ENCODE measurements at regions not wholly inside any gene's neighbourhood (a gene's known extent, or its start where the extent isn't known, plus 50 kb on each side); places are given as distances from the start of the nearest gene placed in this dataset.

- ATAC-seq (ENCODE audit: low FRiP score) (no peak), DNase-seq (no peak)
- no peaks in the 10 kb centered on the region for H3K36me3 ChIP-seq (ENCODE audit: control insufficient read depth in 1 of 2, insufficient read depth in 2 of 2, low read length in 1 of 2)
- H3K9me3 ChIP-seq (ENCODE audit: control insufficient read depth, low read length): peaks cover 3% of the 10 kb centered on the region
- H3K27me3 ChIP-seq (ENCODE audit: control insufficient read depth in 1 of 2, insufficient read depth in 2 of 2, low read length in 1 of 2): no peaks in the 10 kb centered on the region
- intact Hi-C loops (cut with DNase I): no loop called here
- 79% methylated on average over 4 of the region's 4 CpGs for WGBS, 2 donors
- H3K4me3 ChIP-seq (ENCODE audit: low read length in 2 of 2): no peak overlapping the region
- no peaks in the 10 kb centered on the region for H3K4me1 ChIP-seq (ENCODE audit: control insufficient read depth in 1 of 2, insufficient read depth in 2 of 2, low read length in 2 of 2)
- no peak overlapping the region for H3K27ac ChIP-seq (ENCODE audit: low read depth in 1 of 2, low read length in 2 of 2)
These were observed 195.7 kb downstream of the SPTSSA start for GRCh38 chr14:34266344-34266743.

- no peak overlapping the region for H3K4me3 ChIP-seq (ENCODE audit: low read length in 2 of 2)
- DNase-seq (no peak), ATAC-seq (ENCODE audit: low FRiP score) (no peak)
- H3K27ac ChIP-seq (ENCODE audit: low read depth in 1 of 2, low read length in 2 of 2): no peak overlapping the region
- peaks cover 3% of the 10 kb centered on the region for H3K9me3 ChIP-seq (ENCODE audit: control insufficient read depth, low read length)
- intact Hi-C loops (cut with DNase I): no loop called here
- no peaks in the 10 kb centered on the region for H3K27me3 ChIP-seq (ENCODE audit: control insufficient read depth in 1 of 2, insufficient read depth in 2 of 2, low read length in 1 of 2)
- H3K4me1 ChIP-seq (ENCODE audit: control insufficient read depth in 1 of 2, insufficient read depth in 2 of 2, low read length in 2 of 2): peaks cover 0 to 3% of the 10 kb centered on the region in 2 donors
- no peaks in the 10 kb centered on the region for H3K36me3 ChIP-seq (ENCODE audit: control insufficient read depth in 1 of 2, insufficient read depth in 2 of 2, low read length in 1 of 2)
- WGBS, 2 donors: 74 to 76% methylated on average over 9 of the region's 9 CpGs
These were observed 199.7 kb downstream of the SPTSSA start for GRCh38 chr14:34262127-34262910.

GRCh38 chr14:34259996-34260395 is 202.0 kb downstream of the SPTSSA start:
- Histone ChIP-seq H3K4me3 (ENCODE audit: low read length in 2 of 2) (no peak overlapping the region), H3K27ac (ENCODE audit: low read depth in 1 of 2, low read length in 2 of 2) (no peak overlapping the region), H3K4me1 (ENCODE audit: control insufficient read depth in 1 of 2, insufficient read depth in 2 of 2, low read length in 2 of 2) (peaks cover 0 to 3% of the 10 kb centered on the region in 2 donors), H3K9me3 (ENCODE audit: control insufficient read depth, low read length) (peaks cover 3% of the 10 kb centered on the region), H3K27me3 (ENCODE audit: control insufficient read depth in 1 of 2, insufficient read depth in 2 of 2, low read length in 1 of 2) (no peaks in the 10 kb centered on the region), H3K36me3 (ENCODE audit: control insufficient read depth in 1 of 2, insufficient read depth in 2 of 2, low read length in 1 of 2) (no peaks in the 10 kb centered on the region)
- no peak for DNase-seq
- intact Hi-C loops (cut with DNase I): no loop called here
- ATAC-seq (ENCODE audit: low FRiP score): no peak

GRCh38 chr14:34258318-34258717 is 203.7 kb downstream of the SPTSSA start:
- Histone ChIP-seq H3K9me3 (ENCODE audit: control insufficient read depth, low read length) (no peaks in the 10 kb centered on the region), H3K27ac (ENCODE audit: low read depth in 1 of 2, low read length in 2 of 2) (no peak overlapping the region), H3K4me3 (ENCODE audit: low read length in 2 of 2) (no peak overlapping the region), H3K36me3 (ENCODE audit: control insufficient read depth in 1 of 2, insufficient read depth in 2 of 2, low read length in 1 of 2) (no peaks in the 10 kb centered on the region), H3K4me1 (ENCODE audit: control insufficient read depth in 1 of 2, insufficient read depth in 2 of 2, low read length in 2 of 2) (peaks cover 0 to 3% of the 10 kb centered on the region in 2 donors), H3K27me3 (ENCODE audit: control insufficient read depth in 1 of 2, insufficient read depth in 2 of 2, low read length in 1 of 2) (no peaks in the 10 kb centered on the region)
- ATAC-seq (ENCODE audit: low FRiP score) (no peak), DNase-seq (no peak)
- intact Hi-C loops (cut with DNase I): no loop called here
- WGBS, 2 donors: 0 to 1% methylated on average over 1 of the region's 1 CpG

GRCh38 chr14:34257505-34257904 is 204.5 kb downstream of the SPTSSA start:
- Histone ChIP-seq H3K4me1 (ENCODE audit: control insufficient read depth in 1 of 2, insufficient read depth in 2 of 2, low read length in 2 of 2) (peaks cover 0 to 3% of the 10 kb centered on the region in 2 donors), H3K9me3 (ENCODE audit: control insufficient read depth, low read length) (no peaks in the 10 kb centered on the region), H3K27me3 (ENCODE audit: control insufficient read depth in 1 of 2, insufficient read depth in 2 of 2, low read length in 1 of 2) (no peaks in the 10 kb centered on the region), H3K4me3 (ENCODE audit: low read length in 2 of 2) (no peak overlapping the region), H3K27ac (ENCODE audit: low read depth in 1 of 2, low read length in 2 of 2) (no peak overlapping the region), H3K36me3 (ENCODE audit: control insufficient read depth in 1 of 2, insufficient read depth in 2 of 2, low read length in 1 of 2) (no peaks in the 10 kb centered on the region)
- DNase-seq: no peak
- intact Hi-C loops (cut with DNase I): no loop called here
- ATAC-seq (ENCODE audit: low FRiP score): no peak
- WGBS, 2 donors: 78 to 82% methylated on average over 4 of the region's 4 CpGs

GRCh38 chr14:34256223-34256622 is 205.8 kb downstream of the SPTSSA start:
- ATAC-seq (ENCODE audit: low FRiP score) (no peak), DNase-seq (no peak)
- H3K27ac ChIP-seq (ENCODE audit: low read depth in 1 of 2, low read length in 2 of 2): no peak overlapping the region
- H3K27me3 ChIP-seq (ENCODE audit: control insufficient read depth in 1 of 2, insufficient read depth in 2 of 2, low read length in 1 of 2): no peaks in the 10 kb centered on the region
- H3K9me3 ChIP-seq (ENCODE audit: control insufficient read depth, low read length): no peaks in the 10 kb centered on the region
- peaks cover 0 to 3% of the 10 kb centered on the region in 2 donors for H3K4me1 ChIP-seq (ENCODE audit: control insufficient read depth in 1 of 2, insufficient read depth in 2 of 2, low read length in 2 of 2)
- no peaks in the 10 kb centered on the region for H3K36me3 ChIP-seq (ENCODE audit: control insufficient read depth in 1 of 2, insufficient read depth in 2 of 2, low read length in 1 of 2)
- H3K4me3 ChIP-seq (ENCODE audit: low read length in 2 of 2): no peak overlapping the region
- WGBS, 2 donors: 89 to 92% methylated on average over 1 of the region's 1 CpG
- intact Hi-C loops (cut with DNase I): no loop called here

- Histone ChIP-seq H3K27me3 (ENCODE audit: control insufficient read depth in 1 of 2, insufficient read depth in 2 of 2, low read length in 1 of 2) (no peaks in the 10 kb centered on the region), H3K4me3 (ENCODE audit: low read length in 2 of 2) (no peak overlapping the region), H3K4me1 (ENCODE audit: control insufficient read depth in 1 of 2, insufficient read depth in 2 of 2, low read length in 2 of 2) (peaks cover 0 to 3% of the 10 kb centered on the region in 2 donors), H3K27ac (ENCODE audit: low read depth in 1 of 2, low read length in 2 of 2) (no peak overlapping the region), H3K36me3 (ENCODE audit: control insufficient read depth in 1 of 2, insufficient read depth in 2 of 2, low read length in 1 of 2) (no peaks in the 10 kb centered on the region), H3K9me3 (ENCODE audit: control insufficient read depth, low read length) (no peaks in the 10 kb centered on the region)
- DNase-seq: no peak
- no peak for ATAC-seq (ENCODE audit: low FRiP score)
- 69 to 74% methylated on average over 5 of the region's 5 CpGs for WGBS, 2 donors
- intact Hi-C loops (cut with DNase I): no loop called here
These were observed 207.5 kb downstream of the SPTSSA start for GRCh38 chr14:34254571-34254970.

- no peak for ATAC-seq (ENCODE audit: low FRiP score)
- H3K27me3 ChIP-seq (ENCODE audit: control insufficient read depth in 1 of 2, insufficient read depth in 2 of 2, low read length in 1 of 2): no peaks in the 10 kb centered on the region
- no peaks in the 10 kb centered on the region for H3K9me3 ChIP-seq (ENCODE audit: control insufficient read depth, low read length)
- H3K4me1 ChIP-seq (ENCODE audit: control insufficient read depth in 1 of 2, insufficient read depth in 2 of 2, low read length in 2 of 2): peaks cover 0 to 3% of the 10 kb centered on the region in 2 donors
- H3K27ac ChIP-seq (ENCODE audit: low read depth in 1 of 2, low read length in 2 of 2): no peak overlapping the region
- H3K36me3 ChIP-seq (ENCODE audit: control insufficient read depth in 1 of 2, insufficient read depth in 2 of 2, low read length in 1 of 2): no peaks in the 10 kb centered on the region
- no peak for DNase-seq
- intact Hi-C loops (cut with DNase I): no loop called here
- 97 to 98% methylated on average over 1 of the region's 1 CpG for WGBS, 2 donors
- H3K4me3 ChIP-seq (ENCODE audit: low read length in 2 of 2): no peak overlapping the region
These were observed 208.0 kb downstream of the SPTSSA start for GRCh38 chr14:34254031-34254430.

GRCh38 chr14:34252227-34252626 is 209.8 kb downstream of the SPTSSA start:
- ATAC-seq (ENCODE audit: low FRiP score) (no peak), DNase-seq (no peak)
- Histone ChIP-seq H3K4me1 (ENCODE audit: control insufficient read depth in 1 of 2, insufficient read depth in 2 of 2, low read length in 2 of 2) (no peaks in the 10 kb centered on the region), H3K4me3 (ENCODE audit: low read length in 2 of 2) (no peak overlapping the region), H3K27me3 (ENCODE audit: control insufficient read depth in 1 of 2, insufficient read depth in 2 of 2, low read length in 1 of 2) (no peaks in the 10 kb centered on the region), H3K27ac (ENCODE audit: low read depth in 1 of 2, low read length in 2 of 2) (no peak overlapping the region), H3K36me3 (ENCODE audit: control insufficient read depth in 1 of 2, insufficient read depth in 2 of 2, low read length in 1 of 2) (no peaks in the 10 kb centered on the region), H3K9me3 (ENCODE audit: control insufficient read depth, low read length) (no peaks in the 10 kb centered on the region)
- 58 to 77% methylated on average over 2 of the region's 2 CpGs for WGBS, 2 donors
- intact Hi-C loops (cut with DNase I): no loop called here
